ENCODE measurements at regions not wholly inside any gene's neighbourhood (a gene's known extent, or its start where the extent isn't known, plus 50 kb on each side); places are given as distances from the start of the nearest gene placed in this dataset.

- TF ChIP-seq POLR2A (IDR thresholded peaks at IDR 0.05) = no peak
- no peak for TF ChIP-seq CTCF (IDR thresholded peaks at IDR 0.05)
Observed at GRCh38 chr5:54861212-54861894, 124.0 kb downstream of the ESM1 start.

All from lower leg skin (tissue), 3 donors.